HL-60 (cell line): ENCODE measurements at regions not wholly inside any gene's neighbourhood (a gene's known extent, or its start where the extent isn't known, plus 50 kb on each side); places are given as distances from the start of the nearest gene placed in this dataset.

Experiments
- POLR2AphosphoS5 ChIP-seq: IDR thresholded peaks from 2 replicates; pipeline ENCODE4 v1.6.1; 2012; ENCODE audit warnings: low read depth
- TF ChIP-seq, protein P1 (sequence below): IDR thresholded peaks from one replicate; pipeline ENCODE4 v1.5.1; 2011; ENCODE audit warnings: low read length, control low read depth, inconsistent platforms; ENCODE audit not compliant: insufficient read depth

DNA sequence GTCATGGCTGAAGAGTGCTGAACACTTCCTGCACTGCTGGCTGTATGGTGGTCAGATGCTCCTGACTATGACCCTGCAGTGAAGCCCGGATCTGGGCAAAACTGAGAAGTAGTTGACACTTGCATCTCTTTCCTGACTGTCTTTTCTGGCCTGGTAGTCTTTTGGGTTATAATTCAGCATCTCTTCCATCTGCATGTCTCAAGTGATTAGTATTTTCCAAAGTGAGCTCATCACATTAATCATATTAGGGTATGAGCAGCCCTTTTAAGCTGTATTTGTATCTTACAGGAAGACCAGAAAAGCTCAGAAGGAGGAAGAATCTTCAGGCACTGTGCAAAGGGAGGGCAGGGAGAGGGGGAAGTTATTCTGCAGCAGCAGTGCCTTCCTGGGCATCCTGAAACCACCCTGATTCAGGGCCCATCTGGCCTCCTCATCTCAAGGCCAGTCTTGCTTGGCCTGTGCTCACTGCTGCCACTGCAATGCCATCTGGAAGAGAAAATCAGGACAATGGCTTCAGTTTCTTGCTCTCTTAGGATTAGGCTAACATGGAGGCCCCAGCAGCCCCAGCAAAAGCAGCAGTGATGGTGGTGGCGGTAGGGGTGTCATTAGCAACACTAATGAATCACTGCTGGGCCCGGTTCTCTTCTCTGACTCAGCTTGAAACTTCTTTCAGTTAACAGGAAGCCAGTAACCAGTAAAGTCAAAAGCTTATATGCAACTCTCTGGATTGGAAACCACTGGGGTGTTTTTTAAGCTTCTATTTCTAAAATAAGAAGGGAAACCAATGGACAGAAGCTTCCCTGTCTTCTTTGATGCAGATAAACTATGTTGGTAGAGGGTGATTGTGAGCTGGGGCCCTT is 63.3 kb upstream of the WDR26 start:
- TF ChIP-seq, protein P1, sequence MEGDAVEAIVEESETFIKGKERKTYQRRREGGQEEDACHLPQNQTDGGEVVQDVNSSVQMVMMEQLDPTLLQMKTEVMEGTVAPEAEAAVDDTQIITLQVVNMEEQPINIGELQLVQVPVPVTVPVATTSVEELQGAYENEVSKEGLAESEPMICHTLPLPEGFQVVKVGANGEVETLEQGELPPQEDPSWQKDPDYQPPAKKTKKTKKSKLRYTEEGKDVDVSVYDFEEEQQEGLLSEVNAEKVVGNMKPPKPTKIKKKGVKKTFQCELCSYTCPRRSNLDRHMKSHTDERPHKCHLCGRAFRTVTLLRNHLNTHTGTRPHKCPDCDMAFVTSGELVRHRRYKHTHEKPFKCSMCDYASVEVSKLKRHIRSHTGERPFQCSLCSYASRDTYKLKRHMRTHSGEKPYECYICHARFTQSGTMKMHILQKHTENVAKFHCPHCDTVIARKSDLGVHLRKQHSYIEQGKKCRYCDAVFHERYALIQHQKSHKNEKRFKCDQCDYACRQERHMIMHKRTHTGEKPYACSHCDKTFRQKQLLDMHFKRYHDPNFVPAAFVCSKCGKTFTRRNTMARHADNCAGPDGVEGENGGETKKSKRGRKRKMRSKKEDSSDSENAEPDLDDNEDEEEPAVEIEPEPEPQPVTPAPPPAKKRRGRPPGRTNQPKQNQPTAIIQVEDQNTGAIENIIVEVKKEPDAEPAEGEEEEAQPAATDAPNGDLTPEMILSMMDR: no peak
- TF ChIP-seq POLR2AphosphoS5: no peak
